ENCODE measurements at regions not wholly inside any gene's neighbourhood (a gene's known extent, or its start where the extent isn't known, plus 50 kb on each side); places are given as distances from the start of the nearest gene placed in this dataset.

GRCh38 chr5:104170926-104171325, 608.3 kb upstream of the NUDT12 start:
- TF ChIP-seq, protein P1, sequence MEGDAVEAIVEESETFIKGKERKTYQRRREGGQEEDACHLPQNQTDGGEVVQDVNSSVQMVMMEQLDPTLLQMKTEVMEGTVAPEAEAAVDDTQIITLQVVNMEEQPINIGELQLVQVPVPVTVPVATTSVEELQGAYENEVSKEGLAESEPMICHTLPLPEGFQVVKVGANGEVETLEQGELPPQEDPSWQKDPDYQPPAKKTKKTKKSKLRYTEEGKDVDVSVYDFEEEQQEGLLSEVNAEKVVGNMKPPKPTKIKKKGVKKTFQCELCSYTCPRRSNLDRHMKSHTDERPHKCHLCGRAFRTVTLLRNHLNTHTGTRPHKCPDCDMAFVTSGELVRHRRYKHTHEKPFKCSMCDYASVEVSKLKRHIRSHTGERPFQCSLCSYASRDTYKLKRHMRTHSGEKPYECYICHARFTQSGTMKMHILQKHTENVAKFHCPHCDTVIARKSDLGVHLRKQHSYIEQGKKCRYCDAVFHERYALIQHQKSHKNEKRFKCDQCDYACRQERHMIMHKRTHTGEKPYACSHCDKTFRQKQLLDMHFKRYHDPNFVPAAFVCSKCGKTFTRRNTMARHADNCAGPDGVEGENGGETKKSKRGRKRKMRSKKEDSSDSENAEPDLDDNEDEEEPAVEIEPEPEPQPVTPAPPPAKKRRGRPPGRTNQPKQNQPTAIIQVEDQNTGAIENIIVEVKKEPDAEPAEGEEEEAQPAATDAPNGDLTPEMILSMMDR (IDR thresholded peaks at IDR 0.05 in 4 of 5, conservative IDR thresholded peaks at IDR 0.05 in 1 of 5): no peak
- TF ChIP-seq POLR2A (IDR thresholded peaks at IDR 0.05): no peak
